HCT116 (cell line): ENCODE measurements at regions not wholly inside any gene's neighbourhood (a gene's known extent, or its start where the extent isn't known, plus 50 kb on each side); places are given as distances from the start of the nearest gene placed in this dataset.

Experiments
- ATAC-seq: fragments of 200-7000 bp; cut with Tn5 transposase; 2 replicates; pipeline ENCODE4 v1.9.1; 2020; ENCODE audit warnings: mild to moderate bottlenecking, moderate library complexity
- BruUV-seq: library from RNA; stranded (reverse); fragments of 400-500 nt; replicated peaks from 2 replicates; lab custom pipeline; 2021; lab: Mats Ljungman, UMichigan
- CTCF ChIA-PET: fragments of 300-600 bp; sonication (Branson Sonifier 250); formaldehyde crosslinking; loops from one replicate; lab custom pipeline; 2021; ENCODE audit warnings: antibody characterized with exemption; lab: Charles Lee
- POLR2A ChIA-PET: fragments of 300-600, 350-600 bp; sonication (Branson Sonifier 250); formaldehyde crosslinking; loops from one replicate; lab custom pipeline; 2021; ENCODE audit warnings: antibody characterized with exemption; lab: Charles Lee
- RAD21 ChIA-PET, 2 experiments: fragments of 300-600 bp; sonication (Branson Sonifier 250); formaldehyde crosslinking; loops; one replicate each; lab custom pipeline; 2023; ENCODE audit warnings: low total read pairs in 2 of 2; ENCODE audit not compliant: uncharacterized antibody in 2 of 2, unreplicated experiment in 2 of 2, low non-redundant PET in 1 of 2; lab: Charles Lee
- DNase-seq: peaks from one replicate; pipeline ENCODE4 v3.0.0-alpha.2; 2010; ENCODE audit warnings: low read depth, low spot score
- H2AFZ ChIP-seq: fragments of 200-600 bp; shearing (Covaris generic), sonication (generic); 2 replicates; pipeline ENCODE4 v1.6.1; 2017; ENCODE audit warnings: low read depth, mixed run types, mixed read lengths, antibody characterized with exemption, low read length; ENCODE audit not compliant: poor library complexity, severe bottlenecking
- H3K27ac ChIP-seq: 2 replicates; pipeline ENCODE4 v1.5.1; 2012; ENCODE audit warnings: low read depth, low read length
- H3K27me3 ChIP-seq: fragments of 200-600 bp; sonication (generic); 2 replicates; pipeline ENCODE4 v1.6.1; 2016; ENCODE audit warnings: mixed run types, low read length, mixed read lengths; ENCODE audit not compliant: insufficient read depth
- H3K36me3 ChIP-seq, 2 experiments: fragments of 200-500 bp in 1 of 2; fragments of 200-600 bp in 1 of 2; sonication (Bioruptor generic) in 1 of 2; sonication (generic) in 1 of 2; 2 replicates each; pipeline versions ENCODE4 v1.5.1 to v1.6.1; 2014 to 2016; ENCODE audit warnings: low read length in 2 of 2, inconsistent platforms in 1 of 2, mixed read lengths in 1 of 2, mixed run types in 1 of 2; ENCODE audit not compliant: insufficient read depth in 2 of 2, control insufficient read depth in 1 of 2
- H3K4me1 ChIP-seq, 2 experiments: fragments of 200-600 bp in 1 of 2; sonication (generic) in 1 of 2; 2 replicates each; pipeline versions ENCODE4 v1.5.1 to v1.6.1; 2012 to 2017; ENCODE audit warnings: low read length in 2 of 2, inconsistent platforms in 1 of 2, mild to moderate bottlenecking in 1 of 2, mixed read lengths in 1 of 2, mixed run types in 1 of 2, moderate library complexity in 1 of 2; ENCODE audit not compliant: insufficient read depth in 2 of 2, control insufficient read depth in 1 of 2
- H3K4me2 ChIP-seq: fragments of 200-600 bp; sonication (generic); 2 replicates; pipeline ENCODE4 v1.6.1; 2017; ENCODE audit warnings: mixed run types, low read length, mixed read lengths
- H3K4me3 ChIP-seq, 2 experiments: fragments of 200-600 bp in 1 of 2; sonication (generic) in 1 of 2; replicated peaks in 1 of 2; 2 replicates each; pipeline ENCODE4 v1.5.1; 2011 to 2016; ENCODE audit warnings: low read length in 2 of 2, control low read depth in 1 of 2, low read depth in 1 of 2, mild to moderate bottlenecking in 1 of 2, mixed read lengths in 1 of 2, mixed run types in 1 of 2
- H3K79me2 ChIP-seq: fragments of 200-600 bp; sonication (generic); 2 replicates; pipeline ENCODE4 v1.6.1; 2017; ENCODE audit warnings: mild to moderate bottlenecking, mixed run types, low read length, moderate library complexity, mixed read lengths; ENCODE audit not compliant: insufficient read depth
- H3K9ac ChIP-seq: fragments of 200-600 bp; sonication (generic); 2 replicates; pipeline ENCODE4 v1.6.1; 2016; ENCODE audit warnings: low read length, mixed read lengths
- H3K9me2 ChIP-seq: fragments of 200-600 bp; sonication (generic), shearing (Covaris generic); 2 replicates; pipeline ENCODE4 v1.6.1; 2017; ENCODE audit warnings: mixed run types, mild to moderate bottlenecking, moderate library complexity; ENCODE audit not compliant: insufficient read depth
- H3K9me3 ChIP-seq, 2 experiments: fragments of 200-500 bp in 1 of 2; fragments of 200-600 bp in 1 of 2; sonication (Bioruptor generic) in 1 of 2; sonication (generic) in 1 of 2; 2 replicates each; pipeline ENCODE4 v1.6.1; 2014 to 2017; ENCODE audit warnings: low read length in 2 of 2, mixed read lengths in 2 of 2, inconsistent platforms in 1 of 2, low read depth in 1 of 2, mild to moderate bottlenecking in 1 of 2, mixed run types in 1 of 2, moderate library complexity in 1 of 2; ENCODE audit not compliant: control insufficient read depth in 1 of 2, insufficient read depth in 1 of 2
- H4K20me1 ChIP-seq: fragments of 200-600 bp; sonication (generic), shearing (Covaris generic); 2 replicates; pipeline ENCODE4 v1.6.1; 2017; ENCODE audit warnings: mixed run types, mild to moderate bottlenecking, moderate library complexity; ENCODE audit not compliant: insufficient read depth
- YY1 ChIP-seq: IDR thresholded peaks from 2 replicates; pipeline ENCODE4 v1.6.1; 2011; ENCODE audit warnings: low read length, low read depth, moderate library complexity, mild to moderate bottlenecking; ENCODE audit not compliant: insufficient replicate concordance; ENCODE audit errors: extremely low read depth
- intact Hi-C: fragments of 100-400 bp; cut with micrococcal nuclease; formaldehyde crosslinking; loops from 2 replicates; pipeline ENCODE4 v1.10.0; 2022

DNA sequence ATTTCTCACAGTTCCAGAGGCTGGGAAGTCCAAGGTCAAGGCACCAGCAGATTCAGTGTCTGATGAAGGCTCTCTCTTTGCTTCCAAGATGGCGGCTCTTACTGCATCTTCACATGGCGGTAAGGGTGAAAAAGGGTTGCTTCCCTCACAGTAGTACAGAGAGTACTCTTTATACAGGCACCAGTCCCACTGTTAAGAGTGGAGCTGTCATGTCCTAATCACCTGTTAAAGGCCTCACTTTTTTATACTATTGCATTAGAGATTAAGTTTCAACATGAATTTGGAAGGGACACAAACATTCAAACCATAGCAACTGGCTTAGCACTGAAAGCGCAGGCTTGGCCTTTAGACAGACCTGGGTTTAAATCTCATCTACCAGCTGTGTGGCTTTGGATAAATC is 50.0 kb upstream of the TCL1A start:
- no peaks in the 10 kb centered on the region for H3K79me2 ChIP-seq
- no peaks in the 10 kb centered on the region for H3K36me3 ChIP-seq
- H4K20me1 ChIP-seq, result no peaks in the 10 kb centered on the region
- POLR2A ChIA-PET, result no interaction called here
- no peaks in the 10 kb centered on the region for H3K4me1 ChIP-seq
- peaks cover 24% of the 10 kb centered on the region; the same call in 1 of the 2 replicates for H3K27me3 ChIP-seq
- ATAC-seq (no peak), DNase-seq (no peak)
- RAD21 ChIA-PET, result no interaction called here
- intact Hi-C loops, result no loop called here
- no peaks in the 10 kb centered on the region for H3K9me2 ChIP-seq
- no peaks in the 10 kb centered on the region for H3K9me3 ChIP-seq
- CTCF ChIA-PET, result interaction anchor here (1.0 kb wide), 1 partner anchor 10 kb away, joined by 5 read pairs; no protein-coding TSS in a partner anchor
- no peak overlapping the region for H3K9ac ChIP-seq
- no peak overlapping the region for H3K27ac ChIP-seq
- BruUV-seq, result no TSS peak
- no peak overlapping the region for H3K4me3 ChIP-seq
- H2AFZ ChIP-seq, result no peak overlapping the region
- no peak overlapping the region for H3K4me2 ChIP-seq
- no peak for TF ChIP-seq YY1
